GDM1 (cell line): ENCODE measurements at regions not wholly inside any gene's neighbourhood (a gene's known extent, or its start where the extent isn't known, plus 50 kb on each side); places are given as distances from the start of the nearest gene placed in this dataset.

Source experiments
- DNase-seq: peaks from one replicate; lab custom pipeline; 2025; lab: John Stamatoyannopoulos, UW

DNA sequence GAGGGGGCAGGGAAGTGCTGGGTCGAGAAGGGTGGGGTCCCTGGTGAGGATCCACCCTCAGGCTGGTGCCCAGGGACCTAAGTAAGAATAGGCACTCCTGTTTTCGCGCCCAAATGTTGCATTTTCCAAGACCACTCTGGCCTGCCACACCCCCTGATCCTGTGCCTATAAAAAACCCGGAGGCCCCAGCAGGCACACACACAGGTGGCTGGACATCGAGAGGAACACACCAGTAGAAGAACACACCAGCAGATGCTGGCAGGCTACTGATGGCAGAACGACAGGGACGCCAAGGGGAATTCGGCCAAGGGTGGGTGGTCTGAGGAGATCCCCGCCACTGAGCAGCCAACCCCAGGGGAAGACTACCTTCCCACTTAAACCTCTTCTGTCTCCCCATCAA lies 633.9 kb upstream of the POT1 start:
- no peak for DNase-seq

DNA sequence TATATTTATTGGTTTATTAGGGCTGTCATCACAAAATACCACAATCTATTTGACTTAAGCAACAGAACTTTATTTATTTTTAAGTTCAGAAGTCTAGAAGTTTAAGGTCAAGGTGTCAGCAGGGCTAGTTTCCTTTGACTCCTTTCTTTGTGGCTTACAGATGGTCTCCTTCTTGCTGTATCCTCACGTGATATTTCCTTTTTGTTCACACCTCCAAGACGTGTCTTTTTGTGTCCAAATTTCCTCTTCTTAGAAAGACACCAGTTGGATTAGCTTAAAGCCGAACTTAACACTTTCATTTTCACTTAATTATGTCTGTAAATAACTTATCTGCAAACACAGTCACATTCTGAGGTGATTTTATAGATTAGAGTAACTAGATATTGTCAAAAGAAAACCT lies 631.4 kb upstream of the POT1 start:
- DNase-seq: no peak

DNA sequence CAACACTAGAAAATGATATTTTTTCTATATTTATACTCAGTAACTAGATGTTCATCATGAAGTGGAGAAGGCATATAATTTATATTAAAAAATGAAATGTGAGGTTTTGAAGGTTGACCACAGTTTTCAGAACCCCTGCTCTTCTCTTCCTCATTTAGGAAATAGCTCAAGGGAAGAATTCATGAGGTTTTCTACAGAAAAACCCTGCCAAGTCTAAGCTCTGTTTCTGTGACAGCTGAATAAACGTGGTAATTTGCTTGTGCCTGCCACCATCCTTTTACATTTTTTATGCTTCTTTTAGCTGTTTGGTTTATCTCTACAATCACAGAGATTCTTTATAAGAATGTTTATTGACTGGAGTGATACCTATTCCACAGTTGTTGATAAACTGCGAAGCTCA lies 630.3 kb upstream of the POT1 start:
- DNase-seq: no peak

DNA sequence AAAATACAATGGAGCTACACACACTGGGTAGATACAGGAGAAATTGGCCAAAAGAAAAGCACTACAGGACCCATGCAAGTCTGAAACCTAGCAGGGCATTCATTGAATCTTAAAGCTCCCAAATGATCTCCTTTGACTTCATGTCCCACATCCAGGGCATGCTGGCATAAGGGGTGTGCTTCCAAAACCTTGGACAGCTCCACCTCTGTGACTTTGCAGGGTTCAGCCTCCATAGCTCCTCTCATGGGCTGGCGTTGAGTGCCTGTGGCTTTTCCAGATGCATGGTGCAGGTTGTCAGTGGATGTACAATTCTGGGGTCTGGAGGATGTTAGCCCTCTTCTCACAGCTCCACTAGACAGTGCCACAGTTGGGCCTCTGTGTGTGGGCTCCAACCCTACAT lies 626.3 kb upstream of the POT1 start:
- DNase-seq: no peak

DNA sequence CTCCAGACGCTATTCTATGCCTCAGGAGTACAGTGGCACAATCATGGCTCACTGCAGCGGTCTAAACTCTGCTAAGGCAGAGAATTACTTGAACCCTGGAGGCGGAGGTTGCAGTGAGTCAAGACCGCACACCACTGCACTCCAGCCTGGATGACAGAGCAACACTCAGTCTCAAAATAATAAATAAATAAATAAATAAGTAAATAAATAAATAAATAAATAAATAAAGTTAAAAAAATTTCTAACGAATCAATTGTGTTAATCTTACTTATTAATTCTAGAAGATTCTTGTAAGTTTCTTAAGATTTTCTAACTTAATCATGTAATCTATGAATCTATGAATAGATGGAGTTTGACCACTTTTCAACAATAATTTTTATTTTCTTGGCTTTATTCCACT lies 621.4 kb upstream of the POT1 start:
- no peak for DNase-seq

DNA sequence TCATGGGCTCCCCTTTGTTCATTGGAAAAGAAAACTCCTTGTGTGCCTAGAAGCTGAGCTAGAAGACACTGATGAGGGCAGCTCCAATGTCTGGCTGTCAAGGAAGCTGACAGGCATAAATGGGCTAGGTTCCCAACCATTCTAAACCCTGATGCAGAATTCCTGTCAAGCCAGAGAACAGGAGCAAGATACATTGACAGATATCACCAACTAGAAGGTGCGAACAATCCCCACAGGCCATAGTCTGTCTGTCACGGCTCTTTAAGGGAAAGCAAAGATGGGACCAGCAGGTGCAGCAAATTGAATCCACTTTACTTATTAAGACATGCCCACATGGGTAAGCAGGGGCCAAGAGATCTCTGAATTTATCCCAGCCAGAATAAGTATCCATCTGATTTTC lies 617.9 kb upstream of the POT1 start:
- DNase-seq: no peak

DNA sequence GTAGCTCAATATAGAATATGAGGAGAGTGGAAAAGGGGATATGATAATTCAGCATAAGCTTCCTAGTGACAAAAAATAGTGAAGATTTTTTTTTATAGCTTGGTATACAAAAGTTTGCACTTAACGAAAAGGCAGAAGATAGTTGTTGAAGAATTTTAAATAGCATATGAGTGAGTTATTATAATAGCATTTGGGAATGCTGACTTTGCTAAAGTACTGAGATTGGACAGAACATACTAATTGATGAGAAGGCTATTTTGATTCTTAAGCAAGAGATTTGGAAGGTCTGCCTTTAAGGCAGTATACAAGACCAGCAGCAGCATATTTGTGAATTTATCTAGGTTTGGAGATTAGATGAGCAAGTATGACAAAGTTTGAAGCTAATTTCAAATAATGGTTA lies 600.9 kb upstream of the POT1 start:
- DNase-seq: no peak

DNA sequence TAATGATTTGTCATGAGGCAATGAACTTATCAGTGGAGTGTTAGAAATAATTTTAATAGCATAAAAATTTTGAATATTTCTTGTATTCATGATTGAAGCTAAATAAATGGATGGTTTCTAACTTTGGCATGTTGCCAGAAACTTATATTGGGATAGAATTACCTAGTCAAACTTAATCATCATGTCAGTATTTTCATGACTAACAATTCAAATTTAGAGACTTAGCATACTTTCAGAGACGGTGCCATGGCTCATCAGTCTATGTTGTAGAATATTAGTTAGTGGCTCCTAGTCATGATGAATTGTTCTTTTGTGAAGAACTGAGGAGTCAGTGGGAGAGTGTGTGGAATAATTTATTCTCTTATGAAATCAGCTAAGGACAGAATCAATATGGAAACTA lies 599.6 kb upstream of the POT1 start:
- DNase-seq: no peak

DNA sequence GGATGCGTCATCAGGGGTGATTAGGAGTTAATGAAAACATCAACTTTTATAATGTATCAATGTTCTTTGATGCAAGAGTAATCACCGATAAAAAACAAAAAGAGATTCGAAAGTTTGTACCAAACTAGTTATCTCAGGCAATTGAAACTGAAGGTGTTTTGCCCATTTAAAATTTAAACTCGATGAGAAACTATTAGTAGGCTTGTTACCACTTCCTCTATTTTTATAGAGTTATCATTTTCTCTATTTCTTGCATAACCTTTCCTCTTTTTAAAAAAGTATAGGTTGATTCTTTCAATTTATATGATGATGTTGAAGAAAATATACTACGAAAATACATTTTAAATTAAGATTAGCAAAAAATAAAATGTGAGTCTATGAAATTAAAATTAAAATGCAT lies 597.3 kb upstream of the POT1 start:
- no peak for DNase-seq

DNA sequence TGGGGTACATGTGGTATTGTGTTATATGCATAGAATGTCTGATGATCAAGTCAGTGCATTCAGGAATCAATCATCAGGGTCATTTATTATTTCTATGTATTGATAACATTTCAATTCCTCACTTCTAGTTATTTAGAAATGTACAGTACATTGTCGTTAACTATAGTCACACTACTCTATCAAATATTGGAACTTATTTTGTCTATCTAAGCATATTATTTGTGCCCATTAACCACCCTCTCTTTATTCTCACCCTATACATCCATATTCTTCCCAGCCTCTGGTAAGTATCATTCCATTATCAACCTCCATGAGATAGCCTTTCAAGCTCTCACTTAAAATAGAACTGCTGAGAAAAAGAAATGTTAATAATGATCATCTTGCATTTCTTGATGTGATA lies 596.5 kb upstream of the POT1 start:
- no peak for DNase-seq

DNA sequence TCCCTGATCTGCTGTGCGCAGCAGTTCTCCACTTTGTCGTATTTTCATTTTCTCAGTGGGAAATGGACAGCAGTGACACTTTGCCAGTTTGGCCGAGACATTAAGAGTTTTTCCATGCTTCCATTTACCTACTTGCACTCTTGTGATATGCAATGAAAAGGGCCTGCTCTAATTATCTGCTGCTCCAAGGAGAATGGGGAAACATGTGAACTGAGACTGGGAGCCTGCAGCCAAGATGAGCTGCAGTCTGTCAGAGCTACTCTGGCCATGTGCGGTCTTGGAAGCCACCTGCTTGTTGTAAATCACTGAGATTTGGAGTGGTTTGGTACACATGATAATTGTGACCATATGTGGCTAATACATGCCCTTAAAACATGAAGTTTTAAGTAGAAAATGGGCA lies 586.6 kb upstream of the POT1 start:
- DNase-seq: no peak

DNA sequence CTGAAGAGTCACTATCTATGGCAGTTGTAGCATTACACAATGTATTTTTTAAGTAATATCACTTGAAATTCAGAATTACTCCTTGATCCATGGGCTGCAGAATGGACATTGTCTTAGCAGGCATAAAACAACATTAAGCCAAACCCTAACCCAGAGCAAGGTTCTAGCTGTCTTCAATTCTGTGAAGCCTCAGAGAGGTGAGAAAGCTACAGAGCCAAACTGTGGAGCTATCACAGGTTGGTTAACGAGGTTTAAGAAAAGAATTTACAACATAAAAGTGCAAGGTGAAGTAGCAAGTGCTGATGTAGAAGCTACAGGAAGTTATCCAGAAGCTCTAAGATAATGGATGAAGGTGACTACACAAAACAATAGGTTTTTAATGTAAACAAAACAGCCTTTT lies 582.7 kb upstream of the POT1 start:
- DNase-seq: no peak

DNA sequence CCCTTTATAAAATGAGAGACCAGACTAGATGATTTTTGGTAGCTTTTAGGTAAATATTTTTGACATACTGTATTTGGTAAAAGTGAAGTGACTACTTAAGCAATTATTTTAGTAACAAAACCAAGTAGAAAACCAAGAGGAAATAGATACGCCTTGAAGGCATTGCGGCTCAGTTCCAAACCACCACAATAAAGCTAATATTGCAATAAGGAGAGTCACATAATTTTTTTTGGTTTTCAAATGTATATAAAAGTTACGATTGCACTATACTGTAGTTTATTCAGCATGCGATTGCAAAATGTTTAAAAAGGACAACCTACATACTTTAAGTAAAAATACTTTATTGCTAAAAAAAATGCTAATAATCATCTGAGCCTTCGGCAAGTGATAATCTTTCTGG lies 581.7 kb upstream of the POT1 start:
- DNase-seq: no peak

DNA sequence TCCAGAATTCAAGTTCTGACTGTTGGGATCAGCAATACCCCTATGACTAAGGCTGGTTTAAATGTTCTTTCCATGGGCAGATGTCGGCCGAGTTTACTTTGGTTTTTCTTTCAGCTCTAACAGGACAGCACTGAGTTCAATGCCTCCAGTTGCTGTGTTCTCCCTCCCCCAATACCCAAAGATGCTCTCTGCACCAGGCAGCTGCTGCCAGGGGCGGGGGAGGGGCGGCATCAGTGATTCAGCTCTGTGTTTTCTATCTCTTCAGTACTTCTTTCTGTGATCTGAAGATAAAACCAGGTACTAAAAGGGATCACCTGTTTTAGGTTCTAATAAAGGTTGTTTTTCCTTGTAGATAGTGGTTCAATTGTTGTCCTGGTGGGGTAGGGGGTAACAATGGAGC lies 576.7 kb upstream of the POT1 start:
- no peak for DNase-seq

DNA sequence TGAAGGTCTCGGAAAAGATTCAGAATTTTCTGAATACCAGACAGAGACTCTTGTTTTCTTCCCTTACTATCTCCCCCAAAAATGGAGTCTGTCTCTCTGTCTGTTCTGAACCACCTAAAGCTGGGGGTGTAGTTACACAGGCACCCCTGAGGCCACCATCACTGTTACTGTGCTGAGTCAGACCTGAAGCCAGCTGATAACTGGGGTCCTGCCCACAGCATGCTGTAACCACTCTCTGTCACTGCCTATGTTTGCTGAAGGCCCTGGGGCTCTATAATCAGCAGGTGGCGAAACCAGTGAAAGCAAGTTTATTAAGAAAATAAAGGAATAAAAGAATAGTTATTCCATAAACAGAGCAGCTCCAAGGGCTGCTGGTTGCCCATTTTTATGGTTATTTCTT lies 575.2 kb upstream of the POT1 start:
- no peak for DNase-seq

DNA sequence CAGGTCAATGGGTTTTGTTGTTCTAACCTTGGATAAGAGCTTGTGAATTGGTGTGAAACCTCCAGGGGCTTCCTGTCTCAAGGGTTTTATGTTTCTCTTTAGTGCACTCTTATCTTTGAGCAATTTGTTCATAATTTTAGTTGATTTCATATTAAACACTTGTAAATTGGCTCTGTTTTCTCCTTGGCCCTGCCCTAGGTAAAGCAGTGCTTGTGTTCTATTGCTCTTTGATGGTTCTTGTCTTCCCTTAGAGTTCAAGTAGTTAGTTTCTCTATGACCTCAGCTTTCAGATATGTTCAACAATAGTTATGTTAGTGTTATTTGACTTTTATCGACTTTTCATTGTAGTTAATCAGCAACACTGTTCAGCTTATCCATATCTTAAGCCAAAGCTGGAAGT lies 566.4 kb upstream of the POT1 start:
- no peak for DNase-seq

DNA sequence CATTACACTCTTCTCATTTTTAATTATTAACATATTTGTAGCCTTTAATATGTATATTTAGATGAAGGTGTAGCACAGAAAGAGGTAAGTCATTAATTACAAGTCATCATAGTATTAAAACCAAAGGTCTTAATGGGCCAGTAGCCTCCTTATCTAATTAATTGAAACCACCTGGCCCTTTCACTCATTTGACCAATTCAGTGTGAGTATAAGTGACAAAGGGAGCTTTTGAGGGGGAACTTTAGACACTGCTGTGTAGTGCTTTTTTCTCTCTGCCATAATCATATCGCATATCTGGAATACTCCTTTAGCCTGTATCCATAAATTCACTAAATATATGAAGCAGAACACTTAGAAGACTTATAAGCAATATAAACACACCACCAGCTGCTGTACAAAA lies 562.9 kb upstream of the POT1 start:
- no peak for DNase-seq

DNA sequence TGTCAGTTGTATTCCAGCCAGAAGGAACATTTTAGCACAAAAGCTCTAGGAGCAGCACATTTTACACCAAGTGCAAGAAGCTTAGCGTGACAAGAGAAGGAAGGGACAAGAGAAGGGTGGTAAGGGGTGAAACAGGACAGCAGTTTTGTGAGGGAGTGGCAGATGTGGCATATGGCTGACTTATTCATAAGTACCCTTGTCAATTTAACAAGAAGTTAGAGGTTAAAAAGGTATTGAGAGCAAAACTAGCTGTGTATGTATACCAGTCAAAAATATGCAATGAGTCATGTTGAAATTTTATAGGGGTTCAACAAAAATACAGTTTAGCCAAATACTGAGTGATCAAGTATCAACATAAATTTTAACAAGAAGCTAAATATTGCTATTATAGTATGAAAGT lies 561.5 kb upstream of the POT1 start:
- no peak for DNase-seq

DNA sequence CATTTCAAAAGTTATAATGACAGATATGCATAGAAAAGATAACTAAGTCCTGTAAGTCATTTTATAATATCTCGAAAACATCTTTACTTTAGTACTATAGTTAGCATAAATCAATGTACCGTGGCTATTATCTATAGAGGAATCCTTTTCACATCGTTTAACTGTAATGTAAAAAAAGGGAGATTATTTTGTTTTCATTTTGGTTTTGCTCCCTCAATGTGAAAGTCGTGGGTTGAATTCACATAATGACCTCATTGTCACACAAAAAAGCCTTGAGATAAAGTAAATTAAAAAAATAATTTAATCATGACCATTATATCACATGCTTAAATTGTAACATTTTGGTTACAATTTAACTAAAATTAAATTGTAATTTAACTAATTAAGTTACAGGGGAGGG lies 560.5 kb upstream of the POT1 start:
- DNase-seq: no peak

DNA sequence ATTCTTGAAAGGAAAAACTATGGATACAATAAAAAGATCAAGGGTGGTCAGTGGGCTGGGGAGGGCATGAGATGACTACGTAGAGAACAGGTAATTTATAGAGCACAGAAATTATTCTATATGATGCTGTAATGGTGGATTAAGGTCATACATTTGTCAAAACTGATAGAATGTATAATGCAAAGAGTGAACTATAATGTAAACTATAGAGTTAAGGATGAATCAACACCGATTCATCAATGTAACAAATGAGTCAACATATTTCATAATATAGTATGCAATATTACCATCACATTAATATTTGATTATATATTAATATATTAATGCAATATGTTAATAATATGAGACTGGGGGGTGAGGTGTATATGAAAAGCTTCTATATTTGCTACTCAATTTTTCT lies 555.6 kb upstream of the POT1 start:
- DNase-seq: no peak

DNA sequence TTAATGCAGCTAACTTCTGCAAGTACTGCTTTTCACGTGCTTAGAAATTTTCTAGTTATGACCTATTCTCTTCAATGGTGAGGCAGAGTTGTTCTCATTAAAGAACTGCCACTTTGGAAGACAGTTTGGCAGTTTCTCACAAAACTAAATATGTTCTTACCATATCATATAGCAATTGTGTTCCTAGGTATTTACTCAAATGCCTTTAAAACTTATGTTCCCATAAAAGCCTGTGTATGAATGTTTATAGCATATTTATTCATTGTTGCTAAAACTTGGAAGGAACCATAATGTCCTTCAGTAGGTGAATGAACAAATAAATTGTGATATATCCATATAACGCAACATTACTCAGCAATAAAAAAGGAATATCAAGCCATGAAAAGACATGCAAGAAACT lies 555.1 kb upstream of the POT1 start:
- DNase-seq: no peak

DNA sequence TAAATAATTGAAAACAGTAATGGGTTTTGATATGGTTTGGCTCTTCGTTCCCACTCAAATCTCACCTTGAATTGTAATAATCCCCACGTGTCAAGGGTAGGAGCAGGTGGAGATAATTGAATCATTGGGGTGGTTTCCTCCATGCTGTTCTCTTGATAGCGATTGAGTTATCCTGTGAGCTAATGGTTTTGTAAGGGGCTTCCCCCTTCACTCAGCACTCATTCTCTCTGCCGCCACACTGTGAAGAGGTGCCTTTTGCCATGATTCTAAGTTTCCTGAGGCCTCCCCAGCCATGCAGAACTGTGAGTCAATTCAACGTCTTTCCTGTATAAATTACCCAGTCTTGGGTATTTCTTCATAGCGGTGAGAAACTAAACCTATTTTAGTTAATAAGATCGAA lies 551.7 kb upstream of the POT1 start:
- DNase-seq: no peak

DNA sequence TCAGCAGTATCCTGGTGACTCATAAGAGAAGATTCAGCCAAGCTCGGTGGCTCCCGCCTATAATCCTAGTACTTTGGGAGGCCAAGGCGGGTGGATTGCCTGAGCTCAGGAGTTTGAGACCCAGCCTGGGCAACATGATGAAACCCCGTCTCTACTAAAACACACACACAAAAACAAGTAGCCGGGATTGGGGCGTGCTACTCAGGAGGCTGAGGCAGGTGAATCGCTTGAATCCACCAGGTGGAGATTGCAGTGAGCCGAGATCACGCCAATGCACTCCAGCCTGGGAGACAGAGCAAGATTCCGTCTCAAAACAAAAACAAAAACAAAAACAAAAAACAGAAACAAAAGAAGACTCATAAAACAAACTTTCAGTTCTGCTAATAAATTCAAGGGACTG lies 551.1 kb upstream of the POT1 start:
- no peak for DNase-seq

DNA sequence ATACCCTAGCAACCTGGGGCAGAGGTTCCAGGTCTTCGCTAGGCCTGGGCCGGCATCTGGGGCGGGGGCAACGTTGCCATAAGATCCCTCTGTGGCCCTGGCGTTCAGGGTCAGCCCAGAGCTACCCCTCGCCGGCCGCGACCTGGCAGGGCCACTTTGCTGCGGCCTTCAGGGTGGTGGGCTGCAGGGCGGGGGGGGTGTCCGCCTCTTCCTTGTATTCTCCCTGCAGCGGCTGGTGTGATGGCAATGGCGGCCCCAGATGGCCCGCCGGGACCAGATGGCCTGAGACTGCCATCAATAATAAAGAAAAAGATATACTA lies 539.2 kb upstream of the POT1 start:
- DNase-seq: no peak

DNA sequence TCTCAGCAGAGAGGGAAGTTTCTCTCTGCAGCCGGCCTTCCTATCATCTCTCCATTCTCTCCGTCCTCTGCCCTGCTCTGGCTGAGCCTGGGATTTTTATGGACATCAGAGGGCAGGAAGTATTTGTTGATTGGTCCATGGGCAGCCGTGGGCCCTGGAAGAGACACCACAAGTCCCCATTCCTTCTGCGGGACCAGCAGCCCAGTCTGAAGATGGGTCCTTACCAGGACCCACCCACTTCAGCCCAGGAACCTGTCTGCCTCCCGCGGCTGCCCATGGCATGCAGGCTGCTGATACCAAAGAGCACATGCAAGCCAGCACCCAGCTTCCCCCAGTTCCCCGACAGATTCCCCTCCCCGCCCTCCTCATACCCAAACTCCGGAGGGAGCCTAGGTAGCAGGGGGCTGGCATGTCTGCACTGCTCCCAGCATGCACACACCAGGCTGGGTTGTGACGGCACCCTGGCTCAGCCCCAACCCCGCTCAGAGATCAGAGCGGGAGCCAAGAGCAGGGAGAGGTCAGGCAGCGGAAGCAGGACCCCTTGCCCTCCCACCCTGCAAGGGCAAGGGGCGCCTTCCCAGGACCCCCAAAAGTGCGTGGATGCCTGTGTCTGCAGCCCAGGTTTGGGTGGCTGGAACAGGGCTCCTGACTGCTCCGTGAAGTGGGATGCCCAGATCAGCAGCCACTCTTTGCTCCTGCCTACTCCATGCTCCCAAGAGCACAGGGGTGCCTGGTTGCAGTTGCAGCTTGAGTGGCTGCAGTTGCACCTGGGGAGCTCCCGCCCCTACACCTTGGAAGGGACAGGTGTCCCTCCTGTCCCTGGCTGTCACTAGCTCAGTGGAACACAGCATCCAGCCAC lies 538.6 kb upstream of the POT1 start:
- DNase-seq: no peak
